ENCODE measurements at regions not wholly inside any gene's neighbourhood (a gene's known extent, or its start where the extent isn't known, plus 50 kb on each side); places are given as distances from the start of the nearest gene placed in this dataset.
A peak's percentile ranks its signal among the peaks of the same experiment; 100 is the strongest.

DNA sequence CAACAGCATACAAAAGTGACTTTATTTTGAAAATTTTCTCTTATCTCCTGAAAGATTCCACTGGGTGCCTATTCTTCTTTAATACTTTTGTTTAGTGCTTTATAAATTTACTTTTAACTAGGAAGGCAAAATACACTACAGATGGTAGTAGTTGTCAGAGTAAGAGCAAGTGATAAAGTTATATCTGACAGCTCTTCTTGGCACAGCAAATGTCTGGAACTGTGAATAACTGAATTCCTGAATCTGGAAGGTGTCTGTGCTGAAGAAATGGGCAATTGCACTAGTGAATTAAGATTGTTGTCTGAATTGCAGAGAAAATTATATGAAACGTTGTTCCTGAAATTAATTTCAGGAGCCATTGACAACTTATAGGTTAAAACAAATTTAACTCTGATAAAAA is 213.8 kb upstream of the CBLB start:
- DNase-seq = no peak
- Histone ChIP-seq H4K20me1 (ENCODE audit: insufficient read depth) (no peaks in the 10 kb centered on the region), H3K4me3 (ENCODE audit: low read depth in 2 of 2, low read length in 1 of 2) (no peak overlapping the region), H3F3A (replicated peaks; ENCODE audit: insufficient read depth) (no peaks in the 10 kb centered on the region), H3K36me3 (replicated peaks in 1 of 2; ENCODE audit: control insufficient read depth in 1 of 2, insufficient read depth in 2 of 2, low read length in 1 of 2) (no peaks in the 10 kb centered on the region), H2AFZ (ENCODE audit: low read depth) (peak overlapping the region; percentile 11; the same call in 1 of the 2 replicates), H3K9ac (no peak overlapping the region), H3K79me2 (ENCODE audit: insufficient read depth) (no peaks in the 10 kb centered on the region), H3K4me2 (no peak overlapping the region), H3K4me1 (ENCODE audit: control insufficient read depth in 1 of 2, insufficient read depth in 2 of 2, low read depth in 1 of 2, low read length in 1 of 2) (no peaks in the 10 kb centered on the region; a peak in 1 of 4 replicates), H3K27ac (ENCODE audit: low read depth in 2 of 2, low read length in 1 of 2) (no peak overlapping the region), H3K9me2 (no peaks in the 10 kb centered on the region), H3K27me3 (ENCODE audit: insufficient read depth) (no peaks in the 10 kb centered on the region), H3K9me3 (no peaks in the 10 kb centered on the region)
- WGBS (ENCODE audit: low lambda C conversion rate) = 21% methylated on average over 1 of the region's 1 CpG
- TF ChIP-seq, protein P1, sequence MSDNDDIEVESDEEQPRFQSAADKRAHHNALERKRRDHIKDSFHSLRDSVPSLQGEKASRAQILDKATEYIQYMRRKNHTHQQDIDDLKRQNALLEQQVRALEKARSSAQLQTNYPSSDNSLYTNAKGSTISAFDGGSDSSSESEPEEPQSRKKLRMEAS (IDR thresholded peaks at IDR 0.05; ENCODE audit: low read depth) = no peak
- TF ChIP-seq MEF2A (IDR thresholded peaks at IDR 0.05; ENCODE audit: borderline replicate concordance, low read depth) (no peak), NFIC (IDR thresholded peaks at IDR 0.05; ENCODE audit: borderline replicate concordance) (no peak), RXRA (IDR thresholded peaks at IDR 0.05; ENCODE audit: borderline replicate concordance, low read depth) (no peak)
- ChIA-PET POLR2A (interaction anchor here (0.6 kb wide), 1 partner anchor 207 kb away, joined by 3 read pairs; no protein-coding TSS in a partner anchor), CTCF (no interaction called here)

DNA sequence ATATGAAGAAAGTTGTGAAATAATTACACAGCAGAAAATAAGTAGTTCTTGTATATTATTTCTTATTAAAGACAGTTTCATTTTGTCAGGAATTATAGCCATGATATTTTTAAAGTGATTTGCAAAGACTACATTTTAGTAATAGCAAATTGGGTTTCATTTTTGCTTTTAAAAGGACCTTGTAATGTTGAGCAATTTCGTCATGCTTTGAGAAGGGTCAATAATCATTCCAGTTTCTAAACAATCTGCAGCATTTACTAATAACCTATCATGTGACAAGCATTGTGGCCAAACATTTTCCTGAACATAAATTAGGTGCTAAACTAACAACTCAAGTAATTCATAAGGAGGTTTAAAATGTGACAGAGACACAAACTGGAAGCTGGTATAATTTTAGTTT is 214.4 kb upstream of the CBLB start:
- no peaks in the 10 kb centered on the region for H4K20me1 ChIP-seq (ENCODE audit: insufficient read depth)
- WGBS (ENCODE audit: low lambda C conversion rate) = 75% methylated on average over 1 of the region's 1 CpG
- H3K4me1 ChIP-seq (ENCODE audit: control insufficient read depth in 1 of 2, insufficient read depth in 2 of 2, low read depth in 1 of 2, low read length in 1 of 2) = no peaks in the 10 kb centered on the region; a peak in 1 of 4 replicates
- H2AFZ ChIP-seq (ENCODE audit: low read depth) = no peak overlapping the region
- no peak overlapping the region for H3K4me3 ChIP-seq (ENCODE audit: low read depth in 2 of 2, low read length in 1 of 2)
- no peaks in the 10 kb centered on the region for H3K9me3 ChIP-seq
- H3K9ac ChIP-seq = no peak overlapping the region
- H3K4me2 ChIP-seq = no peak overlapping the region
- no peaks in the 10 kb centered on the region for H3K9me2 ChIP-seq
- H3F3A ChIP-seq (replicated peaks; ENCODE audit: insufficient read depth) = peaks cover 3% of the 10 kb centered on the region
- TF ChIP-seq FOXJ3 (CRISPR knock-in tag; IDR thresholded peaks at IDR 0.05) (no peak), ELF1 (IDR thresholded peaks at IDR 0.05) (no peak), RFX5 (IDR thresholded peaks at IDR 0.05; ENCODE audit: low read length) (no peak), CHD2 (IDR thresholded peaks at IDR 0.05; ENCODE audit: low read length, partially characterized antibody) (no peak)
- TF ChIP-seq, protein P1 (IDR thresholded peaks at IDR 0.05; ENCODE audit: low read depth) = no peak
- TF ChIP-seq, protein P2, sequence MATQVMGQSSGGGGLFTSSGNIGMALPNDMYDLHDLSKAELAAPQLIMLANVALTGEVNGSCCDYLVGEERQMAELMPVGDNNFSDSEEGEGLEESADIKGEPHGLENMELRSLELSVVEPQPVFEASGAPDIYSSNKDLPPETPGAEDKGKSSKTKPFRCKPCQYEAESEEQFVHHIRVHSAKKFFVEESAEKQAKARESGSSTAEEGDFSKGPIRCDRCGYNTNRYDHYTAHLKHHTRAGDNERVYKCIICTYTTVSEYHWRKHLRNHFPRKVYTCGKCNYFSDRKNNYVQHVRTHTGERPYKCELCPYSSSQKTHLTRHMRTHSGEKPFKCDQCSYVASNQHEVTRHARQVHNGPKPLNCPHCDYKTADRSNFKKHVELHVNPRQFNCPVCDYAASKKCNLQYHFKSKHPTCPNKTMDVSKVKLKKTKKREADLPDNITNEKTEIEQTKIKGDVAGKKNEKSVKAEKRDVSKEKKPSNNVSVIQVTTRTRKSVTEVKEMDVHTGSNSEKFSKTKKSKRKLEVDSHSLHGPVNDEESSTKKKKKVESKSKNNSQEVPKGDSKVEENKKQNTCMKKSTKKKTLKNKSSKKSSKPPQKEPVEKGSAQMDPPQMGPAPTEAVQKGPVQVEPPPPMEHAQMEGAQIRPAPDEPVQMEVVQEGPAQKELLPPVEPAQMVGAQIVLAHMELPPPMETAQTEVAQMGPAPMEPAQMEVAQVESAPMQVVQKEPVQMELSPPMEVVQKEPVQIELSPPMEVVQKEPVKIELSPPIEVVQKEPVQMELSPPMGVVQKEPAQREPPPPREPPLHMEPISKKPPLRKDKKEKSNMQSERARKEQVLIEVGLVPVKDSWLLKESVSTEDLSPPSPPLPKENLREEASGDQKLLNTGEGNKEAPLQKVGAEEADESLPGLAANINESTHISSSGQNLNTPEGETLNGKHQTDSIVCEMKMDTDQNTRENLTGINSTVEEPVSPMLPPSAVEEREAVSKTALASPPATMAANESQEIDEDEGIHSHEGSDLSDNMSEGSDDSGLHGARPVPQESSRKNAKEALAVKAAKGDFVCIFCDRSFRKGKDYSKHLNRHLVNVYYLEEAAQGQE (IDR thresholded peaks at IDR 0.05; ENCODE audit: low read depth, low read length) = no peak
- CTCF ChIA-PET = no interaction called here
- H3K36me3 ChIP-seq (replicated peaks in 1 of 2; ENCODE audit: control insufficient read depth in 1 of 2, insufficient read depth in 2 of 2, low read length in 1 of 2) = no peaks in the 10 kb centered on the region
- POLR2A ChIA-PET = no interaction called here
- H3K27ac ChIP-seq (ENCODE audit: low read depth in 2 of 2, low read length in 1 of 2) = no peak overlapping the region
- H3K79me2 ChIP-seq (ENCODE audit: insufficient read depth) = no peaks in the 10 kb centered on the region
- no peak for DNase-seq
- H3K27me3 ChIP-seq (ENCODE audit: insufficient read depth) = no peaks in the 10 kb centered on the region

Data from SK-N-SH (cell line).